ENCODE measurements at regions not wholly inside any gene's neighbourhood (a gene's known extent, or its start where the extent isn't known, plus 50 kb on each side); places are given as distances from the start of the nearest gene placed in this dataset.

DNA sequence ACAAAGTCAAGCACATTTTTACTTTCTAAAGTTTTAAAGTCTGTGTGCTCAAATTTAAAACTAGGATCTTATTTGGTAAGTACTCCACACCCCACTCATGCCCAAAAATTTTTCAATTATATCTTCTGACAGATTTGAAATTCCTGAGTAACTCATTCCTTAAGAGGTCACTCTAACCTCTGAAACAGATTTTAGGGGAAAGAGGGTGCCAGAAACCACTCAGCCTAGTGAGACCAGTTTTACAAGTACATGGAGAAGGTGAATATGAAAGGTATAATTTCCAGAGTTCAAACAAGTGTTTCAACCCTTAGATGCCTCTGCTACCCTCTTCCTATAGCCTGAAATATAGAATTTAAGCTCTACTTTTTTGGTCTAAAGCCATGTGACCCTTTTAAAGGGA lies 79.2 kb downstream of the C7orf25 start:
- TF ChIP-seq, protein P1, sequence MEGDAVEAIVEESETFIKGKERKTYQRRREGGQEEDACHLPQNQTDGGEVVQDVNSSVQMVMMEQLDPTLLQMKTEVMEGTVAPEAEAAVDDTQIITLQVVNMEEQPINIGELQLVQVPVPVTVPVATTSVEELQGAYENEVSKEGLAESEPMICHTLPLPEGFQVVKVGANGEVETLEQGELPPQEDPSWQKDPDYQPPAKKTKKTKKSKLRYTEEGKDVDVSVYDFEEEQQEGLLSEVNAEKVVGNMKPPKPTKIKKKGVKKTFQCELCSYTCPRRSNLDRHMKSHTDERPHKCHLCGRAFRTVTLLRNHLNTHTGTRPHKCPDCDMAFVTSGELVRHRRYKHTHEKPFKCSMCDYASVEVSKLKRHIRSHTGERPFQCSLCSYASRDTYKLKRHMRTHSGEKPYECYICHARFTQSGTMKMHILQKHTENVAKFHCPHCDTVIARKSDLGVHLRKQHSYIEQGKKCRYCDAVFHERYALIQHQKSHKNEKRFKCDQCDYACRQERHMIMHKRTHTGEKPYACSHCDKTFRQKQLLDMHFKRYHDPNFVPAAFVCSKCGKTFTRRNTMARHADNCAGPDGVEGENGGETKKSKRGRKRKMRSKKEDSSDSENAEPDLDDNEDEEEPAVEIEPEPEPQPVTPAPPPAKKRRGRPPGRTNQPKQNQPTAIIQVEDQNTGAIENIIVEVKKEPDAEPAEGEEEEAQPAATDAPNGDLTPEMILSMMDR (IDR thresholded peaks at IDR 0.05) = no peak; the same call in 1 of the 2 replicates
- TF ChIP-seq RFX5 (IDR thresholded peaks at IDR 0.05; ENCODE audit: low read length) (no peak), CHD2 (IDR thresholded peaks at IDR 0.05; ENCODE audit: low read length, partially characterized antibody) (no peak), FOXJ3 (CRISPR knock-in tag; IDR thresholded peaks at IDR 0.05) (no peak), EZH2phosphoT487 (IDR thresholded peaks at IDR 0.05; ENCODE audit: borderline replicate concordance, low read depth) (no peak), POLR2AphosphoS5 (IDR thresholded peaks at IDR 0.05; ENCODE audit: low read depth, low read length) (no peak), ELF1 (IDR thresholded peaks at IDR 0.05) (no peak), GATA2 (CRISPR knock-in tag; IDR thresholded peaks at IDR 0.05) (no peak), GABPA (IDR thresholded peaks at IDR 0.05; ENCODE audit: low read depth) (no peak)
- TF ChIP-seq, protein P2, sequence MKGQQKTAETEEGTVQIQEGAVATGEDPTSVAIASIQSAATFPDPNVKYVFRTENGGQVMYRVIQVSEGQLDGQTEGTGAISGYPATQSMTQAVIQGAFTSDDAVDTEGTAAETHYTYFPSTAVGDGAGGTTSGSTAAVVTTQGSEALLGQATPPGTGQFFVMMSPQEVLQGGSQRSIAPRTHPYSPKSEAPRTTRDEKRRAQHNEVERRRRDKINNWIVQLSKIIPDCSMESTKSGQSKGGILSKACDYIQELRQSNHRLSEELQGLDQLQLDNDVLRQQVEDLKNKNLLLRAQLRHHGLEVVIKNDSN (IDR thresholded peaks at IDR 0.05; ENCODE audit: borderline replicate concordance, low read depth) = no peak
- TF ChIP-seq, protein P3, sequence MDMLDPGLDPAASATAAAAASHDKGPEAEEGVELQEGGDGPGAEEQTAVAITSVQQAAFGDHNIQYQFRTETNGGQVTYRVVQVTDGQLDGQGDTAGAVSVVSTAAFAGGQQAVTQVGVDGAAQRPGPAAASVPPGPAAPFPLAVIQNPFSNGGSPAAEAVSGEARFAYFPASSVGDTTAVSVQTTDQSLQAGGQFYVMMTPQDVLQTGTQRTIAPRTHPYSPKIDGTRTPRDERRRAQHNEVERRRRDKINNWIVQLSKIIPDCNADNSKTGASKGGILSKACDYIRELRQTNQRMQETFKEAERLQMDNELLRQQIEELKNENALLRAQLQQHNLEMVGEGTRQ (IDR thresholded peaks at IDR 0.05; ENCODE audit: borderline replicate concordance, low read depth, low read length) = no peak

Data from SK-N-SH (cell line).